ACC112 (cell line): ENCODE measurements at regions not wholly inside any gene's neighbourhood (a gene's known extent, or its start where the extent isn't known, plus 50 kb on each side); places are given as distances from the start of the nearest gene placed in this dataset.

Source experiments
- H2AFZ ChIP-seq: fragments of 200-600 bp; sonication (generic); one replicate; pipeline ENCODE4 v1.6.0; 2017; ENCODE audit warnings: antibody characterized with exemption, low read length; ENCODE audit not compliant: unreplicated experiment
- H3K27ac ChIP-seq: fragments of 200-600 bp; sonication (generic); 2 replicates; pipeline ENCODE4 v1.5.1; 2014; ENCODE audit warnings: low read depth, mild to moderate bottlenecking, antibody characterized with exemption, low read length, moderate library complexity
- H3K27me3 ChIP-seq: fragments of 200-600 bp; sonication (generic); 2 replicates; pipeline ENCODE4 v1.6.1; 2014; ENCODE audit warnings: mild to moderate bottlenecking, antibody characterized with exemption, low read length, moderate library complexity, mixed read lengths; ENCODE audit not compliant: insufficient read depth
- H3K36me3 ChIP-seq: fragments of 200-600 bp; sonication (generic); 2 replicates; pipeline ENCODE4 v1.6.1; 2016; ENCODE audit warnings: mild to moderate bottlenecking, antibody characterized with exemption, low read length, moderate library complexity, mixed read lengths; ENCODE audit not compliant: insufficient read depth
- H3K4me1 ChIP-seq: fragments of 200-600 bp; sonication (generic); one replicate; pipeline ENCODE4 v1.6.1; 2016; ENCODE audit warnings: low read length, mixed read lengths; ENCODE audit not compliant: insufficient read depth, unreplicated experiment, control insufficient read depth
- H3K4me3 ChIP-seq: fragments of 200-600 bp; sonication (generic); 2 replicates; pipeline ENCODE4 v1.5.1; 2014; ENCODE audit warnings: mild to moderate bottlenecking, low read depth, low read length
- H3K79me2 ChIP-seq: fragments of 200-600 bp; sonication (generic); one replicate; pipeline ENCODE4 v1.6.0; 2016; ENCODE audit warnings: low read length; ENCODE audit not compliant: control insufficient read depth, unreplicated experiment, insufficient read depth

- Histone ChIP-seq H3K4me1 (no peaks in the 10 kb centered on the region), H3K79me2 (no peaks in the 10 kb centered on the region), H3K27ac (no peak overlapping the region), H3K36me3 (no peaks in the 10 kb centered on the region), H3K4me3 (no peak overlapping the region), H2AFZ (no peak overlapping the region), H3K27me3 (no peaks in the 10 kb centered on the region)
These were observed 1251.2 kb upstream of the C9orf72 start for GRCh38 chr9:28824432-28824963.

- Histone ChIP-seq H3K27ac (no peak overlapping the region), H2AFZ (no peak overlapping the region), H3K27me3 (no peaks in the 10 kb centered on the region), H3K4me1 (no peaks in the 10 kb centered on the region), H3K79me2 (no peaks in the 10 kb centered on the region), H3K4me3 (no peak overlapping the region), H3K36me3 (no peaks in the 10 kb centered on the region)
These were observed 1259.0 kb upstream of the C9orf72 start for GRCh38 chr9:28832168-28832770.

DNA sequence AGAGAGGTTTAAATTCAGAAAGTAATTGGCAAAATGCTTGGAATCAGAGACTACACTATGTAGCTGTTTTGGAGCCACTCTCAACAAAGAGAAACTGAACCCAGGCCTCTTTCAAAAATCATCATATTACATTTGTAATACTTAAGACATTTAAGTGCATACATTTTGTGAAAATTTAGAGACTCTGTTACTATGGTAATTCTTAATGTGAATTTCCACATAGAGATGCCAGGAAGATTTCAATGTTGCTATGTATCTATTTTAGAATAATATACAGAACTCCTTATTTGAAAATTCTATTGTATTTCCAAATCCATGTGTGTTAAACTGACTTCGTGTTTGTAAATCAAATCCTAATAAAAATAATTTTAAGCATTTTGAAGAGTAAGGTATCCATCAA lies 1260.9 kb upstream of the C9orf72 start:
- H3K79me2 ChIP-seq = no peaks in the 10 kb centered on the region
- no peak overlapping the region for H3K27ac ChIP-seq
- H3K36me3 ChIP-seq = no peaks in the 10 kb centered on the region
- H2AFZ ChIP-seq = no peak overlapping the region
- no peaks in the 10 kb centered on the region for H3K4me1 ChIP-seq
- H3K4me3 ChIP-seq = no peak overlapping the region
- H3K27me3 ChIP-seq = no peaks in the 10 kb centered on the region

- Histone ChIP-seq H3K27me3 (no peaks in the 10 kb centered on the region), H3K27ac (no peak overlapping the region), H3K4me1 (no peaks in the 10 kb centered on the region), H3K36me3 (no peaks in the 10 kb centered on the region), H3K79me2 (no peaks in the 10 kb centered on the region), H3K4me3 (no peak overlapping the region), H2AFZ (no peak overlapping the region)
These were observed 1266.6 kb upstream of the C9orf72 start for GRCh38 chr9:28839778-28840430.

- no peaks in the 10 kb centered on the region for H3K27me3 ChIP-seq
- H2AFZ ChIP-seq = no peak overlapping the region
- H3K4me3 ChIP-seq = no peak overlapping the region
- H3K27ac ChIP-seq = no peak overlapping the region
- H3K36me3 ChIP-seq = no peaks in the 10 kb centered on the region
- no peaks in the 10 kb centered on the region for H3K79me2 ChIP-seq
- no peaks in the 10 kb centered on the region for H3K4me1 ChIP-seq
These were observed 1268.5 kb upstream of the C9orf72 start for GRCh38 chr9:28841775-28842174.

DNA sequence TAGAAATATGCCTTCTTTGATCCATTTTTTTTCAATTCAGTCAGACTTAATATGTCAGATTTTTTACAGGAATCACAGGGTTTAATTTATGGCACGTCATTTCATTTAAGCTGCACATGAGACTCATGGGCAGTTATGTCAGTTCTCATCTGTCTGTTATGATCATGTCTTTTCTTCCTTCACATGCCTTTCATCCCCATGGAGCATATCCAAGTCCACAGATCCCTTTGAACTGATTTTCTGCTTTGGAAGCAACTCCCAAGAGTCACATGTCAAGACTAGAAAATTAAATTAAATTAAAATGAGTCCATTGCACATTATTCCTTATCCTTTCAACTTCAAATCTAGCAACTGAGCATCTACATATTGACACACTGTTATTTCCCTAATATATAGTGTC lies 1274.0 kb upstream of the C9orf72 start:
- no peaks in the 10 kb centered on the region for H3K4me1 ChIP-seq
- H3K27me3 ChIP-seq = no peaks in the 10 kb centered on the region
- no peaks in the 10 kb centered on the region for H3K79me2 ChIP-seq
- no peak overlapping the region for H2AFZ ChIP-seq
- H3K27ac ChIP-seq = no peak overlapping the region
- no peaks in the 10 kb centered on the region for H3K36me3 ChIP-seq
- no peak overlapping the region for H3K4me3 ChIP-seq

- Histone ChIP-seq H3K27me3 (no peaks in the 10 kb centered on the region), H3K4me3 (no peak overlapping the region), H3K79me2 (no peaks in the 10 kb centered on the region), H3K27ac (no peak overlapping the region), H3K4me1 (no peaks in the 10 kb centered on the region), H2AFZ (no peak overlapping the region), H3K36me3 (no peaks in the 10 kb centered on the region)
These were observed 1275.4 kb upstream of the C9orf72 start for GRCh38 chr9:28848671-28849070.

DNA sequence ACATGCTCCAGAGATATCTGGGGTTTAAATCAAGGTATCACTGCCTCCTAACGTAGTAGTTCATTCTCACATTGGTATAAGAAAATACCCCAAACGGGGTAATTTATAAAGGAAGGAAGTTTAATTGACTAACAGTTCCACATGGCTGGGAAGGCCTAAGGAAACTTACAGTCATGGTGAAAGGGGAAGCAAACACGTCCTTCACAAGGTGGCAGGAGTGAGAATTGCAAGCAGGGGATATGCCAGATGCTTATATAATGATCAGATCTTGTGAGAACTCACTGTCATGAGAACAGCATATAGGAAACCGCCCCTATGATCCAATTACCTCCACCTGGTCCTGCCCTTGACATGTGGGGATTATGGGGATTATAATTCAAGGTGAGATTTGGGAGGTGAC lies 1280.2 kb upstream of the C9orf72 start:
- Histone ChIP-seq H3K27ac (no peak overlapping the region), H3K36me3 (no peaks in the 10 kb centered on the region), H3K4me1 (no peaks in the 10 kb centered on the region), H3K27me3 (no peaks in the 10 kb centered on the region), H3K4me3 (no peak overlapping the region), H3K79me2 (no peaks in the 10 kb centered on the region), H2AFZ (no peak overlapping the region)

GRCh38 chr9:28866951-28867350 lies 1293.7 kb upstream of the C9orf72 start:
- H3K36me3 ChIP-seq = no peaks in the 10 kb centered on the region
- no peaks in the 10 kb centered on the region for H3K4me1 ChIP-seq
- no peaks in the 10 kb centered on the region for H3K27me3 ChIP-seq
- H3K79me2 ChIP-seq = no peaks in the 10 kb centered on the region
- no peak overlapping the region for H3K27ac ChIP-seq
- H2AFZ ChIP-seq = no peak overlapping the region
- no peak overlapping the region for H3K4me3 ChIP-seq

DNA sequence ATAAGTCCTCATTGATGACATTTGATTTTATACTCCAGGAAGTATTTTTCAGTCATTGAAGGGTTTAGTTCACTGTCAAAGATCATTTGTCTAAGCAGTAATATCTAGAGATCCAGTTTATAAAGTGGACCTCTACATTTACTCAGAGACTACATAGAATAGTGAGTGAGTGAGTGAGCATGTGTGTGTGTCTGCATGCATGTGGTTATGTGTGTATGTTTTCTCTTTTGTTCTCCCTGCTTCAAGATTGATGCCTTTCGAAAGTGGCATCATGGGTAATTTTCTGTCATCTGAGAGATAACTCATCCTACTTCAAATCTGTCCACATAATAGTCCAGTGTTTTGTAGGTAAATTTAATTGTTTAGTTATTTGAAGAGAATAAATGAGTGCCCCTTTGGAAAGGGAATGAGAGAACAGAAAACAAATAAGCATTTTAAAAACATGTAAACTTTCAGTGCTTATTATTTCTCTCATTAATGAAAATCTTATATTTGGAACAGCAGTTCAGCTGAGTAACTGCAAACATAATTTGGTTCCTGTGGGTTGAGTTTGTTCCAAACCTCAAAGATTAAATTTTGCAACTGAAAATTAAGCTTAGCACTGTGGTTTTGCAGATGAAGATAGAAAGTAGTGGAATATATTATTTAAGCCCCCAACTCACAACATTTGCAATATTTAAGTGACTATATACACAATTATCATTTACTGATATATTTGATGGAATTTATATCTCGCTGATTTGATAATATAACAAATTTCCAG lies 1295.1 kb upstream of the C9orf72 start:
- no peak overlapping the region for H3K4me3 ChIP-seq

More for the DNA sequence above, 1295.1 kb upstream of the C9orf72 start:
- H3K4me1 ChIP-seq = no peaks in the 10 kb centered on the region
- H3K27ac ChIP-seq = no peak overlapping the region
- H3K27me3 ChIP-seq = no peaks in the 10 kb centered on the region
- no peak overlapping the region for H2AFZ ChIP-seq
- H3K79me2 ChIP-seq = no peaks in the 10 kb centered on the region
- no peaks in the 10 kb centered on the region for H3K36me3 ChIP-seq
